Vagina (tissue), 2 donors: ENCODE measurements at regions not wholly inside any gene's neighbourhood (a gene's known extent, or its start where the extent isn't known, plus 50 kb on each side); places are given as distances from the start of the nearest gene placed in this dataset.

ENCODE experiments used
- POLR2A ChIP-seq, 2 donors: fragments of 450-650 bp; IDR thresholded peaks; one replicate each; pipeline ENCODE4 v1.6.1; 2017; ENCODE audit warnings: antibody characterized with exemption in 2 of 2, mild to moderate bottlenecking in 2 of 2, moderate library complexity in 2 of 2
- TF ChIP-seq, protein P1 (sequence below), 3 experiments: fragments of 450-650 bp in 2 of 3; fragments of 200-600 bp in 1 of 3; sonication (generic) in 1 of 3; IDR thresholded peaks; one replicate each; pipeline ENCODE4 v1.5.1; 2017 to 2019; ENCODE audit warnings: antibody characterized with exemption in 3 of 3, mild to moderate bottlenecking in 2 of 3, moderate library complexity in 2 of 3

DNA sequence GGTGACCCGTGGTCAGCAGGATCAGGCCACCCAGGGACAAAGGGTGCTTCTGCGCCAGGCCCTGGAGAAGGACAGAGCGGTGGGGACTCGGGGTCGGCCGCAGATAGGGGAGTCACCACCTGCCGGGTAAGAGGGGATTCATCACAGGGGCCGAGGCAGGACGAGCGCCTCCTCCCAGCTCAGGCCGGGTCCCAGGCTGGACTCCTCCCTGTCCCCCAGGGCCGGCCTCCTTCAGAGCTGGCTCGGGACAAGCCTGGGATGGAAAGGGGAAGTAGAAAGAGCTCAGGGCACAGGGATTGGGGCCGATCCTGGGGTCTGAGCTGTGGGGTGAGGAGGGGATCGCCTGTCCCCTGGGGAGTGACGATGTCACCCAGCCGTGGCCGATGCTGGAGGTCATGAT lies 139.4 kb downstream of the GPCPD1 start:
- TF ChIP-seq, protein P1, sequence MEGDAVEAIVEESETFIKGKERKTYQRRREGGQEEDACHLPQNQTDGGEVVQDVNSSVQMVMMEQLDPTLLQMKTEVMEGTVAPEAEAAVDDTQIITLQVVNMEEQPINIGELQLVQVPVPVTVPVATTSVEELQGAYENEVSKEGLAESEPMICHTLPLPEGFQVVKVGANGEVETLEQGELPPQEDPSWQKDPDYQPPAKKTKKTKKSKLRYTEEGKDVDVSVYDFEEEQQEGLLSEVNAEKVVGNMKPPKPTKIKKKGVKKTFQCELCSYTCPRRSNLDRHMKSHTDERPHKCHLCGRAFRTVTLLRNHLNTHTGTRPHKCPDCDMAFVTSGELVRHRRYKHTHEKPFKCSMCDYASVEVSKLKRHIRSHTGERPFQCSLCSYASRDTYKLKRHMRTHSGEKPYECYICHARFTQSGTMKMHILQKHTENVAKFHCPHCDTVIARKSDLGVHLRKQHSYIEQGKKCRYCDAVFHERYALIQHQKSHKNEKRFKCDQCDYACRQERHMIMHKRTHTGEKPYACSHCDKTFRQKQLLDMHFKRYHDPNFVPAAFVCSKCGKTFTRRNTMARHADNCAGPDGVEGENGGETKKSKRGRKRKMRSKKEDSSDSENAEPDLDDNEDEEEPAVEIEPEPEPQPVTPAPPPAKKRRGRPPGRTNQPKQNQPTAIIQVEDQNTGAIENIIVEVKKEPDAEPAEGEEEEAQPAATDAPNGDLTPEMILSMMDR (IDR thresholded peaks at IDR 0.05), result no peak
- no peak for TF ChIP-seq POLR2A (IDR thresholded peaks at IDR 0.05)
